ENCODE measurements at regions not wholly inside any gene's neighbourhood (a gene's known extent, or its start where the extent isn't known, plus 50 kb on each side); places are given as distances from the start of the nearest gene placed in this dataset.

DNA sequence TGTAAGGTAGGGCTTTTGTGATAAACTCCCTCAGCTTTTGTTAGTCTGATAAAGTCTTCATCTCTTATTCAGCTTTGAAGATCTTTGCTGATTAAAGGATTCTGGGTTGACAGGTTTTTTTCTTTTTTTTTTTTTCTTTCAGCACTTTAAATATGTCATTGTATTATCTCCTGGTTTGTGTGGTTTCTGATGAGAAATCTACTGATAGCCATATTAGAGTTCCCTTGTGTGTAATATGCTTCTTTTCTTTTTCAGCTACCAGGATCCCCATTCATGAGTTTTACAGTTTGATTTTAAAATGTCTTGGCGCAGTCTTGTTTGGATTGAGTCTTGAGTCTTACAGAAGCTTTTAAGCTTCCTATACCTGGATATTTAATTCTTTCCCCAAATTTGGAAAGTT is 504.5 kb downstream of the TLL1 start:
- intact Hi-C loops (cut with micrococcal nuclease): no loop called here
- Mint-ChIP-seq H3K27me3 (no peaks in the 10 kb centered on the region), H3K4me1 (no peaks in the 10 kb centered on the region), H3K27ac (no peak overlapping the region), H3K9me3 (peaks cover 25% of the 10 kb centered on the region), H3K36me3 (ENCODE audit: low read depth) (no peaks in the 10 kb centered on the region), H3K4me3 (no peak overlapping the region)
- TF ChIP-seq, protein P1, sequence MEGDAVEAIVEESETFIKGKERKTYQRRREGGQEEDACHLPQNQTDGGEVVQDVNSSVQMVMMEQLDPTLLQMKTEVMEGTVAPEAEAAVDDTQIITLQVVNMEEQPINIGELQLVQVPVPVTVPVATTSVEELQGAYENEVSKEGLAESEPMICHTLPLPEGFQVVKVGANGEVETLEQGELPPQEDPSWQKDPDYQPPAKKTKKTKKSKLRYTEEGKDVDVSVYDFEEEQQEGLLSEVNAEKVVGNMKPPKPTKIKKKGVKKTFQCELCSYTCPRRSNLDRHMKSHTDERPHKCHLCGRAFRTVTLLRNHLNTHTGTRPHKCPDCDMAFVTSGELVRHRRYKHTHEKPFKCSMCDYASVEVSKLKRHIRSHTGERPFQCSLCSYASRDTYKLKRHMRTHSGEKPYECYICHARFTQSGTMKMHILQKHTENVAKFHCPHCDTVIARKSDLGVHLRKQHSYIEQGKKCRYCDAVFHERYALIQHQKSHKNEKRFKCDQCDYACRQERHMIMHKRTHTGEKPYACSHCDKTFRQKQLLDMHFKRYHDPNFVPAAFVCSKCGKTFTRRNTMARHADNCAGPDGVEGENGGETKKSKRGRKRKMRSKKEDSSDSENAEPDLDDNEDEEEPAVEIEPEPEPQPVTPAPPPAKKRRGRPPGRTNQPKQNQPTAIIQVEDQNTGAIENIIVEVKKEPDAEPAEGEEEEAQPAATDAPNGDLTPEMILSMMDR (IDR thresholded peaks at IDR 0.05): no peak
- ATAC-seq (ENCODE audit: low read depth): no peak
- ChIA-PET POLR2A (no interaction called here), CTCF (interaction anchor here (1.3 kb wide), 1 partner anchor 13 kb away, joined by 4 read pairs; no protein-coding TSS in a partner anchor)
- no peak for DNase-seq

DNA sequence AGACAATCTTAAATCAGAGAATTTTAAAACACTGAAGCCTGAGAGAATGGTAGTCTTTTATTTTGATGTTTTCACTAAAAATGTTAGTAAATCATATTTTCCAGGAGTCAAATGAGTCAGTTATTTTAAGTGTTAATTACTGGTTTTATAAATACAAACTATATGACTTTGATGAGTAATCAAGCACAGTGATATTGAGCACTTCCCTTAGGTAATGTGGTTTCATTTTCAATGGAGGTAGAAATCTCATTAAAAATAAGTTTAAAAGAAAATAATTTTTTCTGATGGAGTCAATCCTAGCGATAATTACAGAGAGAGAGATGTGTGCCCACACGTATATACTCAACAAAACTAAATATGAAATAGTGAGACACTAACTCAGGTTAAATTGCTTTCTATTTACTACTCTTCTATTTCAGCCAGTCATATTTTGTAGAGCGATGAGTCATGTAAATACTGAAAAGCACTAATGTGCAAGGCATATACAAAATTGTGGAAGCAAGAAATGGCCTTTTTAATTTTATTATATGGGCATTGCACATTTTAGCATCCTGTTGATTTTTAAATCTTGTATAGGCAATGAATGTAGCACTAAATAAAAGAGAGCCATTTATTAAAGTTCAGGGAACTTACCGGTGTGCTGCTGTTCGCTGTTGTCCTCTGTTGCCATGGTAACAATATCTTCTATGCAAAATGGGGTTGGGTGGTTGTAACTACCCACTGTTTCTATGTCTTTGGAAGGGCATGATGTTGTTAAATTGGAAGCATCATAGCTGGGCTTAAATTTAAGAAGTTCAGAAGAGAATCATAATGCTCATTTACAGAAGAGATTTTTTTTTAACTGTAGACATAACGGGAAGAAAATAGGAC is 513.7 kb downstream of the TLL1 start:
- intact Hi-C loops (cut with micrococcal nuclease): no loop called here
- Mint-ChIP-seq H3K4me1 (no peaks in the 10 kb centered on the region), H3K36me3 (ENCODE audit: low read depth) (no peaks in the 10 kb centered on the region), H3K27ac (no peak overlapping the region), H3K9me3 (peaks cover 7% of the 10 kb centered on the region), H3K27me3 (no peaks in the 10 kb centered on the region), H3K4me3 (no peak overlapping the region)
- ATAC-seq (ENCODE audit: low read depth) (no peak), DNase-seq (no peak)
- POLR2A ChIA-PET: no interaction called here
- TF ChIP-seq, protein P1 (IDR thresholded peaks at IDR 0.05): no peak
- CTCF ChIA-PET: no interaction called here

DNA sequence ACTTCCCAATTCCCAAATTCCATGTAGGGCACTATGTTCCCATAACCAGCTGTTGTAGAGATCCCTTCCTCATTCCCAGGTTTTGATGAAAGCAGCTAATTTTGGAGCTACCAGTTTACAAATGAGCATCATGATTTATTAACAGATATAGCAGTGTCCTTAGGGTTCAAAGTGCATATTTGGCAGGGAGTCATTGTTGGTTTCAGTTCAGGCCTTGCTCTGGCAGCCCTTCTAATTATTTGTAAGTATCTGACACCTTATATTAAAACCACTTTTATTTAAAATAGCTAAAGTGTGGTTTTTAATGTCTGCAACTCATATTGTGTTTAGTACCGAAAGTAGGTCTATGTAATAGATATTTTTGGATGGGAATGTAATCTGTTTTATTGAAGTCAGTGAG is 518.5 kb downstream of the TLL1 start:
- Mint-ChIP-seq H3K36me3 (ENCODE audit: low read depth) (no peaks in the 10 kb centered on the region), H3K9me3 (peaks cover 9% of the 10 kb centered on the region), H3K4me3 (no peak overlapping the region), H3K27me3 (no peaks in the 10 kb centered on the region), H3K4me1 (no peaks in the 10 kb centered on the region), H3K27ac (no peak overlapping the region)
- ATAC-seq (ENCODE audit: low read depth): no peak
- TF ChIP-seq, protein P1 (IDR thresholded peaks at IDR 0.05): no peak
- CTCF ChIA-PET: no interaction called here
- intact Hi-C loops (cut with micrococcal nuclease): no loop called here
- no peak for DNase-seq
- POLR2A ChIA-PET: no interaction called here

DNA sequence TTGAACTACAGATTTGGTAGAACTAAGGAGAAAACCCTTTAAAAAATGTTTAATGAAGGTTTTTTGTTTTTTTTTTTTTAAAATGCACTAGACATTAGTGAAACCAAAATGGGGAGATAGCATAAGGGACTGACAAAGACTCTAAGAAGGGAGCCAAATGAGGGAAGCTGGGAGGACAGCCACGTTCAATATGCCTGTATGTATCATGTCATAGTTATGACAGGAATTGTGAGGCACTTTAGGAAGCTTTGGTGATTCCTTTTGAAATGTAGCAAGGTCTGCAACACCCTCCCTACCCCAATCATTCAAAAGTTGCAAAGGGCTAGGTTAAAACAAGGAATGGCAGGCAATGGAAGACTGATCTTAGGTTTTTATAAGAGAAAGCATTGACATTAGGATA is 526.0 kb downstream of the TLL1 start:
- POLR2A ChIA-PET: no interaction called here
- DNase-seq: no peak
- Mint-ChIP-seq H3K4me1 (no peaks in the 10 kb centered on the region), H3K4me3 (no peak overlapping the region), H3K27ac (no peak overlapping the region), H3K36me3 (ENCODE audit: low read depth) (no peaks in the 10 kb centered on the region), H3K9me3 (peaks cover 1% of the 10 kb centered on the region), H3K27me3 (no peaks in the 10 kb centered on the region)
- intact Hi-C loops (cut with micrococcal nuclease): no loop called here
- no peak for ATAC-seq (ENCODE audit: low read depth)
- CTCF ChIA-PET: no interaction called here
- TF ChIP-seq, protein P1 (IDR thresholded peaks at IDR 0.05): no peak

DNA sequence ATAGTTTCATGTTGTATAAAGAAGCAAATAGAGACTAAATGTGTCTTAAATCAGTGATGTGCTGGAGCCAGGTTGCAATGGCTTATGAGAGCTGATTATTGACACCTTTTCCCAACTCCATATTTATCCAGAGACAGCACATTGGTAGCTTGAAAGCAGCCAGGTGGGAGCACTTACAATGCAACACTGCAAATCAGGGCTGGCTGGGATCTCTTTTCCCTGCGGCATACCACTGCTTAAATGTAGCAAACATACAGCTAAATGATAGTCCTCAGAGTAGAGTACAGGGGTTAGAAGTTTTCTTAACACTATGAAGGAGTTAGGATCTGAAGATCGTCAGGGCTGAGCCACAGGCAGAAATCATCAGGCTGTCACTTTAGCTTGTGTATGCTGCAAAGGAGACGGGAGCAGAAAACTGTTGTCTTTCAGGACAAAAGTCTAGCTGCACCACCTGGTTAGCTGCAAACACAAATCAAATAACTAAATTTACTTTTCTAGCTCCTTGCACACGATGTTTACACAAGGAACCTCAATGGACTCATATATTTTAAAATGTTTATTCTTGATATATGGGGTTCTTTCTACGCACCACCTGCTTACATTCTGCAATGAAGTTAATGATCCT is 527.3 kb downstream of the TLL1 start:
- intact Hi-C loops (cut with micrococcal nuclease): no loop called here
- H3K4me1 Mint-ChIP-seq: no peaks in the 10 kb centered on the region
- H3K9me3 Mint-ChIP-seq: no peaks in the 10 kb centered on the region
- TF ChIP-seq, protein P1 (IDR thresholded peaks at IDR 0.05): no peak
- H3K36me3 Mint-ChIP-seq (ENCODE audit: low read depth): no peaks in the 10 kb centered on the region
- no peaks in the 10 kb centered on the region for H3K27me3 Mint-ChIP-seq
- ATAC-seq (ENCODE audit: low read depth): no peak
- no peak for DNase-seq
- POLR2A ChIA-PET: no interaction called here
- CTCF ChIA-PET: no interaction called here
- H3K4me3 Mint-ChIP-seq: no peak overlapping the region
- H3K27ac Mint-ChIP-seq: no peak overlapping the region
